COLO668 (cell line): ENCODE measurements at regions not wholly inside any gene's neighbourhood (a gene's known extent, or its start where the extent isn't known, plus 50 kb on each side); places are given as distances from the start of the nearest gene placed in this dataset.

ENCODE experiments used
- DNase-seq: peaks from one replicate; lab custom pipeline; 2025; ENCODE audit not compliant: unreplicated experiment; lab: John Stamatoyannopoulos, UW

- DNase-seq = no peak
These were observed 358.0 kb upstream of the PCSK5 start for GRCh38 chr9:75532233-75533050.

GRCh38 chr9:75539523-75539922 lies 350.9 kb upstream of the PCSK5 start:
- DNase-seq = no peak

- no peak for DNase-seq
These were observed 350.3 kb upstream of the PCSK5 start for GRCh38 chr9:75540185-75540584.

- no peak for DNase-seq
These were observed 348.7 kb upstream of the PCSK5 start for GRCh38 chr9:75541734-75542133.

- DNase-seq = no peak
These were observed 345.7 kb upstream of the PCSK5 start for GRCh38 chr9:75544815-75545214.

- no peak for DNase-seq
These were observed 345.2 kb upstream of the PCSK5 start for GRCh38 chr9:75545287-75545686.

- DNase-seq = no peak
These were observed 341.6 kb upstream of the PCSK5 start for GRCh38 chr9:75548871-75549270.

- no peak for DNase-seq
These were observed 338.6 kb upstream of the PCSK5 start for GRCh38 chr9:75551861-75552260.

- no peak for DNase-seq
These were observed 337.5 kb upstream of the PCSK5 start for GRCh38 chr9:75552941-75553340.

- DNase-seq = peak; percentile 49
These were observed 323.7 kb upstream of the PCSK5 start for GRCh38 chr9:75566813-75567212.

- DNase-seq = no peak
These were observed 319.9 kb upstream of the PCSK5 start for GRCh38 chr9:75570538-75570937.

- no peak for DNase-seq
These were observed 315.9 kb upstream of the PCSK5 start for GRCh38 chr9:75574569-75574968.

GRCh38 chr9:75582870-75583269 lies 307.6 kb upstream of the PCSK5 start:
- DNase-seq = no peak

- DNase-seq = no peak
These were observed 301.7 kb upstream of the PCSK5 start for GRCh38 chr9:75588808-75589207.

GRCh38 chr9:75589497-75589896 lies 301.0 kb upstream of the PCSK5 start:
- no peak for DNase-seq

GRCh38 chr9:75591972-75592371 lies 298.5 kb upstream of the PCSK5 start:
- DNase-seq = no peak

- DNase-seq = no peak
These were observed 297.9 kb upstream of the PCSK5 start for GRCh38 chr9:75592586-75592985.

- no peak for DNase-seq
These were observed 296.6 kb upstream of the PCSK5 start for GRCh38 chr9:75593920-75594319.

GRCh38 chr9:75599126-75599525 lies 291.3 kb upstream of the PCSK5 start:
- DNase-seq = no peak

- no peak for DNase-seq
These were observed 289.2 kb upstream of the PCSK5 start for GRCh38 chr9:75601280-75601679.

GRCh38 chr9:75602060-75602459 lies 288.4 kb upstream of the PCSK5 start:
- no peak for DNase-seq

GRCh38 chr9:75604661-75605060 lies 285.8 kb upstream of the PCSK5 start:
- no peak for DNase-seq

- no peak for DNase-seq
These were observed 283.0 kb upstream of the PCSK5 start for GRCh38 chr9:75607521-75607920.
